A673 (cell line): ENCODE measurements at regions not wholly inside any gene's neighbourhood (a gene's known extent, or its start where the extent isn't known, plus 50 kb on each side); places are given as distances from the start of the nearest gene placed in this dataset.

Experiments used
- BruUV-seq: library from RNA; stranded (reverse); fragments of 400-500 nt; replicated peaks from 2 replicates; lab custom pipeline; 2021; lab: Mats Ljungman, UMichigan
- CTCF ChIA-PET: fragments of 300-600 bp; sonication (Branson Sonifier 250); formaldehyde crosslinking; loops from one replicate; lab custom pipeline; 2022; ENCODE audit warnings: antibody characterized with exemption; lab: Charles Lee
- POLR2A ChIA-PET: fragments of 300-600 bp; sonication (Branson Sonifier 250); formaldehyde crosslinking; loops from one replicate; lab custom pipeline; 2022; ENCODE audit warnings: antibody characterized with exemption; ENCODE audit not compliant: low non-redundant PET; lab: Charles Lee
- DNase-seq: peaks from one replicate; pipeline ENCODE4 v3.0.0-alpha.2; 2015; ENCODE audit warnings: low spot score
- H3K27ac ChIP-seq: fragments of 200-600 bp; sonication (generic); 2 replicates; pipeline ENCODE4 v1.5.1; 2016; ENCODE audit warnings: mixed run types, low read depth, mild to moderate bottlenecking, mixed read lengths, antibody characterized with exemption, low read length; ENCODE audit not compliant: poor library complexity, severe bottlenecking
- H3K27me3 ChIP-seq: fragments of 200-600 bp; sonication (generic); replicated peaks from 2 replicates; pipeline ENCODE4 v1.6.1; 2017; ENCODE audit warnings: mixed run types, low read depth, mild to moderate bottlenecking, mixed read lengths, antibody characterized with exemption, low read length; ENCODE audit not compliant: insufficient read depth, poor library complexity
- H3K36me3 ChIP-seq: fragments of 200-600 bp; sonication (generic); 2 replicates; pipeline ENCODE4 v1.6.1; 2016; ENCODE audit warnings: mixed run types, mild to moderate bottlenecking, mixed read lengths, antibody characterized with exemption, low read length; ENCODE audit not compliant: insufficient read depth, poor library complexity, severe bottlenecking
- H3K4me1 ChIP-seq: fragments of 200-600 bp; sonication (generic); 2 replicates; pipeline ENCODE4 v1.6.1; 2017; ENCODE audit warnings: mixed run types, mild to moderate bottlenecking, mixed read lengths, antibody characterized with exemption, low read length; ENCODE audit not compliant: insufficient read depth, poor library complexity, severe bottlenecking
- H3K4me3 ChIP-seq: fragments of 200-600 bp; sonication (generic); 2 replicates; pipeline ENCODE4 v1.5.1; 2016; ENCODE audit warnings: low read depth, mixed run types, mild to moderate bottlenecking, mixed read lengths, low read length; ENCODE audit not compliant: poor library complexity, severe bottlenecking
- H3K9me3 ChIP-seq: fragments of 200-600 bp; sonication (generic); 2 replicates; pipeline ENCODE4 v1.6.1; 2016; ENCODE audit warnings: mixed run types, low read depth, mild to moderate bottlenecking, mixed read lengths, antibody characterized with exemption, low read length; ENCODE audit not compliant: poor library complexity, severe bottlenecking
- EZH2 ChIP-seq: fragments of 200-600 bp; sonication (generic); IDR thresholded peaks from 2 replicates; pipeline ENCODE4 v1.6.1; 2017; ENCODE audit warnings: borderline replicate concordance, low read depth, mild to moderate bottlenecking, mixed read lengths, antibody characterized with exemption, low read length; ENCODE audit not compliant: poor library complexity, severe bottlenecking
- intact Hi-C: fragments of 100-400 bp; cut with micrococcal nuclease; formaldehyde crosslinking; loops from one replicate; pipeline ENCODE4 v1.10.0; 2022; ENCODE audit not compliant: unreplicated experiment
- TF ChIP-seq, protein P1 (sequence below): fragments of 300-800, 200-600 bp; sonication (generic); conservative IDR thresholded peaks from 2 replicates; pipeline ENCODE4 v1.5.1; 2017; ENCODE audit warnings: low read depth, mild to moderate bottlenecking, antibody characterized with exemption, low read length, moderate library complexity, mixed read lengths

GRCh38 chr10:3895045-3895631, 110.1 kb upstream of the KLF6 start:
- TF ChIP-seq, protein P1, sequence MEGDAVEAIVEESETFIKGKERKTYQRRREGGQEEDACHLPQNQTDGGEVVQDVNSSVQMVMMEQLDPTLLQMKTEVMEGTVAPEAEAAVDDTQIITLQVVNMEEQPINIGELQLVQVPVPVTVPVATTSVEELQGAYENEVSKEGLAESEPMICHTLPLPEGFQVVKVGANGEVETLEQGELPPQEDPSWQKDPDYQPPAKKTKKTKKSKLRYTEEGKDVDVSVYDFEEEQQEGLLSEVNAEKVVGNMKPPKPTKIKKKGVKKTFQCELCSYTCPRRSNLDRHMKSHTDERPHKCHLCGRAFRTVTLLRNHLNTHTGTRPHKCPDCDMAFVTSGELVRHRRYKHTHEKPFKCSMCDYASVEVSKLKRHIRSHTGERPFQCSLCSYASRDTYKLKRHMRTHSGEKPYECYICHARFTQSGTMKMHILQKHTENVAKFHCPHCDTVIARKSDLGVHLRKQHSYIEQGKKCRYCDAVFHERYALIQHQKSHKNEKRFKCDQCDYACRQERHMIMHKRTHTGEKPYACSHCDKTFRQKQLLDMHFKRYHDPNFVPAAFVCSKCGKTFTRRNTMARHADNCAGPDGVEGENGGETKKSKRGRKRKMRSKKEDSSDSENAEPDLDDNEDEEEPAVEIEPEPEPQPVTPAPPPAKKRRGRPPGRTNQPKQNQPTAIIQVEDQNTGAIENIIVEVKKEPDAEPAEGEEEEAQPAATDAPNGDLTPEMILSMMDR: no peak
- no peak for TF ChIP-seq EZH2
- ChIA-PET POLR2A (no interaction called here), CTCF (no interaction called here)
- no peak for DNase-seq
- Histone ChIP-seq H3K9me3 (no peaks in the 10 kb centered on the region), H3K36me3 (no peaks in the 10 kb centered on the region), H3K27ac (no peak overlapping the region), H3K27me3 (no peaks in the 10 kb centered on the region), H3K4me3 (no peak overlapping the region), H3K4me1 (no peaks in the 10 kb centered on the region)
- intact Hi-C loops: no loop called here
- no TSS peak for BruUV-seq

DNA sequence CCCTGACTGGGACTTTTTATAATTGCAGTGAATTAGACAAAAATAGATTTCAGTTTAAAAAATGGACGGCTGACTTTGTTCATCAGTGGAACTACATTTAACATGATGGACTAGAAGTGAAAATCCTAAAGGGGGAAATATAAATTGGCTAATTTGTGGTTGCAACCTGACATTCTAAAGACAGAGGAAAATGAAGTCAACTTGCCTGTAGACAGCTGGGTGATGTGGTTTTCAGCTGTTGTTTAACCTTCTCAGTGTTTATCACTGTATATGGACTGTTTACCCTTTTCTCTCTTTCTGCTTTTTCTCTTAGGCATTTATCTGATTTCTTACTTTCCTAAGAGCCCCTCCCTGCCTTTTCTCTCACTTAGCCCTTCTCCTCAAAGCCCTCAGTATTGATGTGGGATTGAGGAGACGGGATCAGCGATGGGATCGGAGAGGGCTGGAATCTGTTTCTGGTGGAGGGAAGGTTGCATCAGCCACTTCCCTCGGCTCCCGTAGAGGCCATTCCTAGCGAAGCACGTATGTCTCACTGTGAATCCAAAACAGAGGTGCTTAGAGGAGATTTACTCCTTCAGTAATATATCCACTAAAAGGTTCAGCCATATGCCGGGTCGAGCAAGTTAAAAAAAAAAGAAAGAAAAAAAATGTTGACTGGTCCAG, 109.0 kb upstream of the KLF6 start:
- no peak overlapping the region for H3K4me3 ChIP-seq
- ChIA-PET POLR2A (no interaction called here), CTCF (interaction anchor here (0.7 kb wide), 1 partner anchor 12 kb away, joined by 4 read pairs; no protein-coding TSS in a partner anchor)
- H3K27me3 ChIP-seq: no peaks in the 10 kb centered on the region
- no peak overlapping the region for H3K27ac ChIP-seq
- no TSS peak for BruUV-seq
- no peaks in the 10 kb centered on the region for H3K36me3 ChIP-seq
- no peaks in the 10 kb centered on the region for H3K9me3 ChIP-seq
- H3K4me1 ChIP-seq: no peaks in the 10 kb centered on the region
- intact Hi-C loops: no loop called here
- no peak for DNase-seq
- TF ChIP-seq, protein P1: no peak
- TF ChIP-seq EZH2: no peak

- intact Hi-C loops: no loop called here
- H3K36me3 ChIP-seq: no peaks in the 10 kb centered on the region
- BruUV-seq: no TSS peak
- no peak for DNase-seq
- CTCF ChIA-PET: interaction anchor here (0.7 kb wide), 1 partner anchor 10 kb away, joined by 4 read pairs; no protein-coding TSS in a partner anchor
- no peaks in the 10 kb centered on the region for H3K4me1 ChIP-seq
- no peak overlapping the region for H3K27ac ChIP-seq
- no peaks in the 10 kb centered on the region for H3K27me3 ChIP-seq
- no peaks in the 10 kb centered on the region for H3K9me3 ChIP-seq
- TF ChIP-seq, protein P1: no peak
- no peak for TF ChIP-seq EZH2
- H3K4me3 ChIP-seq: no peak overlapping the region
- POLR2A ChIA-PET: no interaction called here
Observed at GRCh38 chr10:3892440-3893425, 107.7 kb upstream of the KLF6 start.
